Endodermal cell (in vitro differentiated cells): ENCODE measurements at regions not wholly inside any gene's neighbourhood (a gene's known extent, or its start where the extent isn't known, plus 50 kb on each side); places are given as distances from the start of the nearest gene placed in this dataset.
A peak's percentile ranks its signal among the peaks of the same experiment; 100 is the strongest.

Experiments
- DNase-seq: peaks from one replicate; pipeline ENCODE4 v3.0.0-alpha.2; 2017
- H3K27ac ChIP-seq: 2 replicates; pipeline ENCODE4 v1.5.1; 2013; ENCODE audit warnings: mild to moderate bottlenecking, low read depth, low read length, moderate library complexity
- H3K27me3 ChIP-seq: 2 replicates; pipeline ENCODE4 v1.6.1; 2013; ENCODE audit warnings: mild to moderate bottlenecking, low read length, moderate library complexity; ENCODE audit not compliant: insufficient read depth, control insufficient read depth, poor library complexity, severe bottlenecking
- H3K36me3 ChIP-seq: 2 replicates; pipeline ENCODE4 v1.7.0; 2013; ENCODE audit warnings: mild to moderate bottlenecking, low read length, moderate library complexity; ENCODE audit not compliant: control insufficient read depth, insufficient read depth
- H3K4me1 ChIP-seq: one replicate; pipeline ENCODE4 v1.7.0; 2013; ENCODE audit warnings: low read length; ENCODE audit not compliant: control insufficient read depth, insufficient read depth
- H3K4me3 ChIP-seq: 2 replicates; pipeline ENCODE4 v1.5.1; 2013; ENCODE audit warnings: mild to moderate bottlenecking, low read length, moderate library complexity
- H3K9ac ChIP-seq: 2 replicates; pipeline ENCODE4 v1.6.1; 2013; ENCODE audit warnings: mild to moderate bottlenecking, low read length, moderate library complexity; ENCODE audit not compliant: poor library complexity, severe bottlenecking; ENCODE audit errors: extremely low read depth
- H3K9me3 ChIP-seq: 2 replicates; pipeline ENCODE4 v1.6.1; 2013; ENCODE audit warnings: mild to moderate bottlenecking, low read length, moderate library complexity; ENCODE audit not compliant: control insufficient read depth
- H3K27ac Mint-ChIP-seq: 2 replicates; pipeline ENCODE4 v1.8.0; 2020; ENCODE audit warnings: mixed read lengths
- H3K27me3 Mint-ChIP-seq: 2 replicates; pipeline ENCODE4 v1.8.0; 2021; ENCODE audit warnings: mild to moderate bottlenecking, mixed read lengths; ENCODE audit not compliant: insufficient read depth
- H3K36me3 Mint-ChIP-seq: 2 replicates; pipeline ENCODE4 v1.8.0; 2020; ENCODE audit warnings: low read depth, mixed read lengths
- H3K4me1 Mint-ChIP-seq: 2 replicates; pipeline ENCODE4 v1.8.0; 2020; ENCODE audit warnings: mixed read lengths
- H3K4me3 Mint-ChIP-seq: 2 replicates; pipeline ENCODE4 v1.8.0; 2020; ENCODE audit warnings: mild to moderate bottlenecking, moderate library complexity, mixed read lengths
- H3K9me3 Mint-ChIP-seq: 2 replicates; pipeline ENCODE4 v1.8.0; 2020; ENCODE audit warnings: mild to moderate bottlenecking, mixed read lengths
- WGBS, 2 experiments: methylation state at CpG; one replicate each; pipeline versions ENCODE4 v1.1.5 to v1.1.7; 2013; ENCODE audit warnings: missing lambda C conversion rate in 2 of 2, mixed read lengths in 1 of 2; ENCODE audit not compliant: insufficient coverage in 1 of 2, insufficient read length in 1 of 2; 5-methylcytosine and 5-hydroxymethylcytosine counted together
- TF ChIP-seq, protein P1 (sequence below): fragments of 200-600 bp; sonication (generic); conservative IDR thresholded peaks from 2 replicates; pipeline ENCODE4 v1.5.0; 2021; ENCODE audit warnings: antibody characterized with exemption, mild to moderate bottlenecking

DNA sequence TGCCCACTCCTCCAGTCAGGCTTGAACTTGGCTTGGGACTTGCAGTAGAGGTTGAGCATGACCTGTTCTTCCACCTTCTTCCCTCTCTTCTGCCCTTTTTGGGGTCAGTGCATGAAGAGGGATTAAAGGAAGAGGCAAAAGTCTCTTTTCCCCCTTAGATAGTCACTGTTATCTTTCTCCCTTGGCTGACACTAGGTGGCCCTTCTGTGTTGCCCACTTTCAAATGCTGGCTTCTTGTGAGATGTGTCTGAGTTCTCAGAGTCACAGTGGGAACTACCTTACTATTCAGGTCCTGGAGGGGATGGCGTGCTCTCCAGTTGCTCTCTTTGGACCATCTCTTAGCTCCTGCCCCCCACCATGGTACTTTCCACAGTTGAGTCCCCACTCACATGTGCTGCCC, 73.6 kb downstream of the GPR65 start:
- Mint-ChIP-seq H3K4me3 (no peak overlapping the region), H3K4me1 (peaks cover 5% of the 10 kb centered on the region), H3K27me3 (no peaks in the 10 kb centered on the region), H3K27ac (no peak overlapping the region), H3K9me3 (peaks cover 4% of the 10 kb centered on the region), H3K36me3 (no peaks in the 10 kb centered on the region)
- H3K4me3 ChIP-seq: no peak overlapping the region
- H3K4me1 ChIP-seq: no peaks in the 10 kb centered on the region
- H3K27me3 ChIP-seq: no peaks in the 10 kb centered on the region
- DNase-seq: peak; percentile 53
- TF ChIP-seq, protein P1, sequence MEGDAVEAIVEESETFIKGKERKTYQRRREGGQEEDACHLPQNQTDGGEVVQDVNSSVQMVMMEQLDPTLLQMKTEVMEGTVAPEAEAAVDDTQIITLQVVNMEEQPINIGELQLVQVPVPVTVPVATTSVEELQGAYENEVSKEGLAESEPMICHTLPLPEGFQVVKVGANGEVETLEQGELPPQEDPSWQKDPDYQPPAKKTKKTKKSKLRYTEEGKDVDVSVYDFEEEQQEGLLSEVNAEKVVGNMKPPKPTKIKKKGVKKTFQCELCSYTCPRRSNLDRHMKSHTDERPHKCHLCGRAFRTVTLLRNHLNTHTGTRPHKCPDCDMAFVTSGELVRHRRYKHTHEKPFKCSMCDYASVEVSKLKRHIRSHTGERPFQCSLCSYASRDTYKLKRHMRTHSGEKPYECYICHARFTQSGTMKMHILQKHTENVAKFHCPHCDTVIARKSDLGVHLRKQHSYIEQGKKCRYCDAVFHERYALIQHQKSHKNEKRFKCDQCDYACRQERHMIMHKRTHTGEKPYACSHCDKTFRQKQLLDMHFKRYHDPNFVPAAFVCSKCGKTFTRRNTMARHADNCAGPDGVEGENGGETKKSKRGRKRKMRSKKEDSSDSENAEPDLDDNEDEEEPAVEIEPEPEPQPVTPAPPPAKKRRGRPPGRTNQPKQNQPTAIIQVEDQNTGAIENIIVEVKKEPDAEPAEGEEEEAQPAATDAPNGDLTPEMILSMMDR: peak; percentile 64
- WGBS, 2 experiments: 90 to 100% methylated on average over 1 of the region's 1 CpG
- H3K27ac ChIP-seq: no peak overlapping the region
- no peak overlapping the region for H3K9ac ChIP-seq
- no peaks in the 10 kb centered on the region for H3K36me3 ChIP-seq
- peaks cover 8% of the 10 kb centered on the region for H3K9me3 ChIP-seq

DNA sequence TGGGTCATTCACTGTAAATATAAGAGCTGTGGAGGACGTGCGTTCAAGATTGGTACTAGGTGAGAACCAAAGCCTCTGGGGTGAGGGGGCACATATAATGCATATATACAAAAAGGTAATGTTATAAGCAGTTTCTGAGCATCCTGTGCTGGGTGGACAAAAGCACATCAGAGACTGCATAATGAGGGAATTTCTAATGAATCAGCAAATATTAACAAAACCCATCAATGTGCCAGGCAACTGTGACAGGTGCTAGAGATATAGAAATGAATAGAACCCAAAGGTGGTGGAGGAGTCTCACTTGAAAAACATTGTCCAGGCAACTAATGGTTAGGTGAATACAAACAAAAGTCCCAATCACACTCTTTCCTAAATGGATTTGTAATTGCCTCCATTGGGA, 74.7 kb downstream of the GPR65 start:
- H3K27me3 Mint-ChIP-seq: no peaks in the 10 kb centered on the region
- H3K4me3 Mint-ChIP-seq: no peak overlapping the region
- H3K4me3 ChIP-seq: no peak overlapping the region
- DNase-seq: no peak
- H3K36me3 ChIP-seq: no peaks in the 10 kb centered on the region
- H3K27ac Mint-ChIP-seq: no peak overlapping the region
- H3K9me3 Mint-ChIP-seq: no peaks in the 10 kb centered on the region
- peaks cover 5% of the 10 kb centered on the region for H3K4me1 Mint-ChIP-seq
- no peaks in the 10 kb centered on the region for H3K36me3 Mint-ChIP-seq
- H3K4me1 ChIP-seq: no peaks in the 10 kb centered on the region
- H3K27me3 ChIP-seq: no peaks in the 10 kb centered on the region
- no peak overlapping the region for H3K27ac ChIP-seq
- peaks cover 1% of the 10 kb centered on the region for H3K9me3 ChIP-seq
- H3K9ac ChIP-seq: no peak overlapping the region
- TF ChIP-seq, protein P1: no peak
- 89% methylated on average over 2 of the region's 2 CpGs; no CpG with 5 or more reads in 1 of the 2 experiments for WGBS, 2 experiments

DNA sequence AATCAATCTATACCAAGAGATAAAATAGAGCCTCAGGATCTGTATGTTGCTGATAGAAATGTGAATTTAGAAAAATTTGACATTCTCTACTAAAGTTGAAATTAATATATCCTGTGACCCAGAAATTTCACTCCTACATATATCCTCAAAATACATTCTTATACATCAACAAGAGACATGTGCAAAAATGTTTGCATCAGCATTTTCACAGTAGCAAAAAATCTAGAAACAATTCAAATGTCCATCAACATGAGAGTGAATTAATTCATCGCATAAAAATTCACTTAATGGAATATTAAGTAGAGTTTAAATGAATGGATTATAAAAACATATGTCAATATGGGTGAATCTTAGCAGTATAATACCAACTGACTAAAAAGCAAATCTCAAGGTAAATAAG, 80.8 kb downstream of the GPR65 start:
- Histone ChIP-seq H3K27me3 (no peaks in the 10 kb centered on the region), H3K36me3 (no peaks in the 10 kb centered on the region), H3K9me3 (no peaks in the 10 kb centered on the region), H3K4me1 (no peaks in the 10 kb centered on the region), H3K27ac (no peak overlapping the region), H3K4me3 (no peak overlapping the region), H3K9ac (no peak overlapping the region)
- Mint-ChIP-seq H3K36me3 (no peaks in the 10 kb centered on the region), H3K9me3 (no peaks in the 10 kb centered on the region), H3K27me3 (no peaks in the 10 kb centered on the region), H3K4me3 (no peak overlapping the region), H3K4me1 (peaks cover 10% of the 10 kb centered on the region), H3K27ac (no peak overlapping the region)
- TF ChIP-seq, protein P1: no peak
- no peak for DNase-seq
- 100% methylated on average over 1 of the region's 1 CpG; no CpG with 5 or more reads in 1 of the 2 experiments for WGBS, 2 experiments
